ENCODE measurements at regions not wholly inside any gene's neighbourhood (a gene's known extent, or its start where the extent isn't known, plus 50 kb on each side); places are given as distances from the start of the nearest gene placed in this dataset.

DNA sequence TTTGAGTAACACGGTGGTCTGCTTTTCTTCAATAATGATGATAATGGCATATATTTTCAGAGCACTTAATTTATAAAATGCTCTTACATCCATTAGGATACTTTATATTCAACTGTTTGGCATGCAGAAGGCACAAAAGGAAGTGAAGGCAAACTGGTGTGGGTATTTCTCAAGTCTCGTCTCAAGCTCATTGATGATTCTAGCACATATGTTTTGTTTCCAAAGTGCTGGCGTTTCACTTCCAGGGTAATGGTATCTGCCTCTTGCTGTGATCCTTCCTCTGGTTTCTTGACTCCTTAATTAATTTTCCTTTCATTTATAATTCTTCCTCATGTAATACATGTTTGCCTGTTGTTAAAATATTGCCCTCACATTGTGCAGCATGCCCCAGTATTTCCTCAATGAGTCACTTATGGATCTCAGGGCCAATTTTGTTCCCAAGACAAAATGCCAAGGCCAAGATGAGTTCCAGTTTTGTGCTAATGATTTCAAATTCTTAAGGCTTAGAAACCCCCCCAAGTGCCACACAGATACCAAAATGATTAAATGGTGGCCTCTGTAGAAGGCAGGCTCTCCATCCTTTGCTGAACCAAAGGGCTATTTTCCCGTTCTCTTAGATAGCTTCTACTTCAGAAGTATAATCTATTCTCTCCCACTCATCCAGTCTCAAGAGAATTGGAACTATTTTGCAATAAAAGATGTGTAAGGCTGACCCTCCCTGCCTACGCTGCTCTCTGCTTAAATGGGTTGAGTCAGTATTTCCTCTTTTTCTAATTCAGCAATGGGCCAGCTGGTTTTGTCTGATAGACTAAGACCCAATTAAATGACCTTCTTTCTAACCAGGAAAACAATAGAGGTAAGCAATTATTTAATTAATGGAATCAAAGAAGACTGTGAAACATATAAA is 171.2 kb downstream of the ZNF365 start:
- H3K36me3 ChIP-seq (replicated peaks in 1 of 2; ENCODE audit: insufficient read depth in 1 of 2, low read depth in 2 of 2), result no peaks in the 10 kb centered on the region
- WGBS, 2 donors, result 60 to 78% methylated on average over 5 of the region's 5 CpGs
- H3K27me3 ChIP-seq, result no peaks in the 10 kb centered on the region
- no peaks in the 10 kb centered on the region for H3K9me3 ChIP-seq
- ATAC-seq (peak; percentile 42), DNase-seq (peak in 2 of 4 donors; percentile 7 to 41)
- H3K27ac ChIP-seq, result peak overlapping the region in 1 of 4 donors; percentile 56
- H3K4me1 ChIP-seq, result no peaks in the 10 kb centered on the region
- H3K4me3 ChIP-seq, result no peak overlapping the region
- intact Hi-C loops (cut with DNase I), result no loop called here
- no peak for TF ChIP-seq POLR2A (IDR thresholded peaks at IDR 0.05)
- TF ChIP-seq, protein P1, sequence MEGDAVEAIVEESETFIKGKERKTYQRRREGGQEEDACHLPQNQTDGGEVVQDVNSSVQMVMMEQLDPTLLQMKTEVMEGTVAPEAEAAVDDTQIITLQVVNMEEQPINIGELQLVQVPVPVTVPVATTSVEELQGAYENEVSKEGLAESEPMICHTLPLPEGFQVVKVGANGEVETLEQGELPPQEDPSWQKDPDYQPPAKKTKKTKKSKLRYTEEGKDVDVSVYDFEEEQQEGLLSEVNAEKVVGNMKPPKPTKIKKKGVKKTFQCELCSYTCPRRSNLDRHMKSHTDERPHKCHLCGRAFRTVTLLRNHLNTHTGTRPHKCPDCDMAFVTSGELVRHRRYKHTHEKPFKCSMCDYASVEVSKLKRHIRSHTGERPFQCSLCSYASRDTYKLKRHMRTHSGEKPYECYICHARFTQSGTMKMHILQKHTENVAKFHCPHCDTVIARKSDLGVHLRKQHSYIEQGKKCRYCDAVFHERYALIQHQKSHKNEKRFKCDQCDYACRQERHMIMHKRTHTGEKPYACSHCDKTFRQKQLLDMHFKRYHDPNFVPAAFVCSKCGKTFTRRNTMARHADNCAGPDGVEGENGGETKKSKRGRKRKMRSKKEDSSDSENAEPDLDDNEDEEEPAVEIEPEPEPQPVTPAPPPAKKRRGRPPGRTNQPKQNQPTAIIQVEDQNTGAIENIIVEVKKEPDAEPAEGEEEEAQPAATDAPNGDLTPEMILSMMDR (IDR thresholded peaks at IDR 0.05), result no peak

DNA sequence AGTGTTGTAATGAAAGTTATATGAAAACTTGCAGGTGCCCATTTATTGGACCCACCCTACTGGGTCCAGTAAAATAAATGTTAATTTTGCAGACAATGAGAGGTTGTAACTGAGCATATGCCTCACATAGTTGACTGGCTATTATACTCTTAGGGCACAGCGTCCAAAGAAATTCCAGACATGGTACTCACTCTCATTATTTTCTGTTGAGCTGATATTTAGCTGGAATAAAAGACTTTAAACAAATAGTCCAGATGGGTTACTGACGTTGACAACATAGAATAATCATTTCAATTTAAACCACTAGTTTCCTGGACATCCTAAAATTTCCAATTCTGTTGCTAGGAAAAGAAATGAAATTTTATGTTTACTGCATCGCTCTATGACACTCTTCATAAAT is 174.5 kb downstream of the ZNF365 start:
- Histone ChIP-seq H3K36me3 (replicated peaks in 1 of 2; ENCODE audit: insufficient read depth in 1 of 2, low read depth in 2 of 2) (no peaks in the 10 kb centered on the region), H3K4me3 (no peak overlapping the region), H3K9me3 (no peaks in the 10 kb centered on the region), H3K27ac (no peak overlapping the region), H3K27me3 (no peaks in the 10 kb centered on the region), H3K4me1 (no peaks in the 10 kb centered on the region)
- ATAC-seq, result no peak
- no peak for DNase-seq
- 50 to 52% methylated on average over 3 of the region's 3 CpGs for WGBS, 2 donors
- intact Hi-C loops (cut with DNase I), result no loop called here
- no peak for TF ChIP-seq POLR2A (IDR thresholded peaks at IDR 0.05)
- TF ChIP-seq, protein P1 (IDR thresholded peaks at IDR 0.05), result no peak

DNA sequence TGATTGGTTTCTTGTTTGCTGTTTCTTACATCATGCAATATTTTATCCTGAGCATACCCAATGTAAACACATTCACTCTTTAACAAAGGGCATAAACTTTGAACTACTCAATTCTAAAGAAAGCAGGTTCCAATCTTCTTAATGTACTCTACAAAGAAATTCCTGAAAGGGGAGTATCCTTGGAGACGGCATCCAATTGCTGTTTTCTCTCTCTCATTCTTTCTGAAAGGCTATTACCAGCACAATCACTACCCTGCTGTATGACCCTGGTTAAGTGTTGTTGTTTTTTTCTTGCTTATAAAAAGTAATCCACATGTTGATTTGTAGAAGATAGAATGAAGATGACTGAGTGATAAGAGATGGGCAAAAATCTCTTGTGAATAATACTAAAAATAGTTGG is 176.0 kb downstream of the ZNF365 start:
- no peaks in the 10 kb centered on the region for H3K27me3 ChIP-seq
- intact Hi-C loops (cut with DNase I), result no loop called here

DNA sequence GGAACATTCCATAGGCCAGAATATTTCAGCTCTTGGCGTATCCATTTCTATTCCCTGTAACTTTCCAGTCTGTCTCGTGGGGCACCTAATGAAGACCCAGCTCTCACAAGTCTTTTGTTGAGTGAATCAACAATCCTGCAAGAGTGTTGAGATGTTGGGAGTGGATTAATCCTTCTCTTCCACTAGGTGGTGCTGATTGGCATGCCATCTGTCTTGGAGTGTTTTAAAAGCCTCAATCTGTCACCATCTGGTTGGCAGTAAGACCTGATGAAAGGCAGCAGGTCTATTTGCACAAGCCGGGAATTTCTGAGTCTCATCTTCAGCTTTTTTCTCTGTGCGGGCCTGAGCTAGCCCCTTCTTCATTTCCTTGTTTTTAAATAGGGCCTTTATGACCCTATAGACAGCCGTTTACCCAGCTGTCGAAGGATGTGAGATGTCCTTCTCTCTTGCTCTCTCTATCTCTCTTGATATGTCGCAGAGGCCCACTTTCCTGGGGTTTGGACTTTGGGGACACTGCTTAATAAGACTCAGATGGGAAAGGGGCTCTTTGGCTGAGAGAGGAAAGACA is 180.5 kb downstream of the ZNF365 start:
- Histone ChIP-seq H3K27ac (no peak overlapping the region), H3K27me3 (no peaks in the 10 kb centered on the region), H3K4me3 (no peak overlapping the region), H3K4me1 (no peaks in the 10 kb centered on the region), H3K9me3 (no peaks in the 10 kb centered on the region), H3K36me3 (replicated peaks in 1 of 2; ENCODE audit: insufficient read depth in 1 of 2, low read depth in 2 of 2) (no peaks in the 10 kb centered on the region)
- intact Hi-C loops (cut with DNase I), result no loop called here
- ATAC-seq (no peak), DNase-seq (peak in 3 of 4 donors; percentile 6 to 20 (median 14))
- WGBS, 2 donors, result 43 to 45% methylated on average over 7 of the region's 7 CpGs
- TF ChIP-seq POLR2A (IDR thresholded peaks at IDR 0.05), result no peak
- TF ChIP-seq, protein P1 (IDR thresholded peaks at IDR 0.05), result peak in 6 of 7 experiments; percentile 25 to 47 (median 40)

More for the DNA sequence above, 176.0 kb downstream of the ZNF365 start:
- ATAC-seq (no peak), DNase-seq (no peak)
- WGBS, 2 donors, result 68 to 71% methylated on average over 1 of the region's 1 CpG
- TF ChIP-seq POLR2A (IDR thresholded peaks at IDR 0.05), result no peak
- TF ChIP-seq, protein P1 (IDR thresholded peaks at IDR 0.05), result no peak
- Histone ChIP-seq H3K27ac (no peak overlapping the region), H3K4me1 (no peaks in the 10 kb centered on the region), H3K36me3 (replicated peaks in 1 of 2; ENCODE audit: insufficient read depth in 1 of 2, low read depth in 2 of 2) (no peaks in the 10 kb centered on the region), H3K9me3 (no peaks in the 10 kb centered on the region), H3K4me3 (no peak overlapping the region)

All from body of pancreas (tissue), 4 donors.